ENCODE measurements at regions not wholly inside any gene's neighbourhood (a gene's known extent, or its start where the extent isn't known, plus 50 kb on each side); places are given as distances from the start of the nearest gene placed in this dataset.

GRCh38 chr15:96750361-96750760 is 419.9 kb downstream of the NR2F2 start:
- DNase-seq (ENCODE audit: low read depth) = no peak
- H3K4me3 ChIP-seq (ENCODE audit: control insufficient read depth, low read depth, low read length) = no peak overlapping the region
- no peak for TF ChIP-seq CTCF (IDR thresholded peaks at IDR 0.05; ENCODE audit: control insufficient read depth, insufficient read depth, low read depth, low read length, missing control alignments)

GRCh38 chr15:96756146-96756545 is 425.6 kb downstream of the NR2F2 start:
- no peak overlapping the region for H3K4me3 ChIP-seq (ENCODE audit: control insufficient read depth, low read depth, low read length)
- no peak for DNase-seq (ENCODE audit: low read depth)
- no peak for TF ChIP-seq CTCF (IDR thresholded peaks at IDR 0.05; ENCODE audit: control insufficient read depth, insufficient read depth, low read depth, low read length, missing control alignments)

- DNase-seq (ENCODE audit: low read depth) = no peak
- no peak for TF ChIP-seq CTCF (IDR thresholded peaks at IDR 0.05; ENCODE audit: control insufficient read depth, insufficient read depth, low read depth, low read length, missing control alignments)
- H3K4me3 ChIP-seq (ENCODE audit: control insufficient read depth, low read depth, low read length) = no peak overlapping the region
Observed at GRCh38 chr15:96756656-96757055, 426.2 kb downstream of the NR2F2 start.

GRCh38 chr15:96762566-96762965 is 432.1 kb downstream of the NR2F2 start:
- TF ChIP-seq CTCF (IDR thresholded peaks at IDR 0.05; ENCODE audit: control insufficient read depth, insufficient read depth, low read depth, low read length, missing control alignments) = no peak
- H3K4me3 ChIP-seq (ENCODE audit: control insufficient read depth, low read depth, low read length) = no peak overlapping the region
- no peak for DNase-seq (ENCODE audit: low read depth)

- TF ChIP-seq CTCF (IDR thresholded peaks at IDR 0.05; ENCODE audit: control insufficient read depth, insufficient read depth, low read depth, low read length, missing control alignments) = no peak
- DNase-seq (ENCODE audit: low read depth) = no peak
Observed at GRCh38 chr15:96764501-96764900, 434.0 kb downstream of the NR2F2 start.

GRCh38 chr15:96764946-96765345 is 434.4 kb downstream of the NR2F2 start:
- TF ChIP-seq CTCF (IDR thresholded peaks at IDR 0.05; ENCODE audit: control insufficient read depth, insufficient read depth, low read depth, low read length, missing control alignments) = no peak
- no peak overlapping the region for H3K4me3 ChIP-seq (ENCODE audit: control insufficient read depth, low read depth, low read length)
- no peak for DNase-seq (ENCODE audit: low read depth)

More at GRCh38 chr15:96764501-96764900, 434.0 kb downstream of the NR2F2 start:
- H3K4me3 ChIP-seq (ENCODE audit: control insufficient read depth, low read depth, low read length) = no peak overlapping the region

- TF ChIP-seq CTCF (IDR thresholded peaks at IDR 0.05; ENCODE audit: control insufficient read depth, insufficient read depth, low read depth, low read length, missing control alignments) = no peak
- no peak for DNase-seq (ENCODE audit: low read depth)
- no peak overlapping the region for H3K4me3 ChIP-seq (ENCODE audit: control insufficient read depth, low read depth, low read length)
Observed at GRCh38 chr15:96766366-96766765, 435.9 kb downstream of the NR2F2 start.

Measured in AG09309 (cell line).